ENCODE measurements at regions not wholly inside any gene's neighbourhood (a gene's known extent, or its start where the extent isn't known, plus 50 kb on each side); places are given as distances from the start of the nearest gene placed in this dataset.

DNA sequence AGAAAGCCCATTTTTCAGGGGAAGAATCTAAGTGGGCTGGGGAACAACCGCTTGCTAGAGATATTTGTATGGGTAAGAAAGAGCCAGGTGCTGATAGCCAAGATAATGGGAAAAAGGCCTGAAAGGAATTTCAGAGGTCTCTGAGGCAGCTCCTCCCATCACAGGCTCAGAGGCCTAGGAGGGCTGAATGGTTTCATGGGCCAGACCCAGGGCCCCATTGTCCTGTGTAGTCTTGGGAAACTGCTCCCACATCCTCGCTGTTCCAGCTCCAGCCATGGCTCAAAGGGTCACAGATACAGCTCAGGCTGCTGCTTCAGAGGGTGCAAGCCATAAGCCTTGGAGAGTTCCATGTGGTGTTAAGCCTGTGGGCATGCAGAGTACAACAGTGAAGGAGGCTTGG lies 73.2 kb upstream of the ARHGAP20 start:
- no peak for TF ChIP-seq ZNF140 (tag by site-specific recombination; IDR thresholded peaks at IDR 0.05)
- TF ChIP-seq, protein P1, sequence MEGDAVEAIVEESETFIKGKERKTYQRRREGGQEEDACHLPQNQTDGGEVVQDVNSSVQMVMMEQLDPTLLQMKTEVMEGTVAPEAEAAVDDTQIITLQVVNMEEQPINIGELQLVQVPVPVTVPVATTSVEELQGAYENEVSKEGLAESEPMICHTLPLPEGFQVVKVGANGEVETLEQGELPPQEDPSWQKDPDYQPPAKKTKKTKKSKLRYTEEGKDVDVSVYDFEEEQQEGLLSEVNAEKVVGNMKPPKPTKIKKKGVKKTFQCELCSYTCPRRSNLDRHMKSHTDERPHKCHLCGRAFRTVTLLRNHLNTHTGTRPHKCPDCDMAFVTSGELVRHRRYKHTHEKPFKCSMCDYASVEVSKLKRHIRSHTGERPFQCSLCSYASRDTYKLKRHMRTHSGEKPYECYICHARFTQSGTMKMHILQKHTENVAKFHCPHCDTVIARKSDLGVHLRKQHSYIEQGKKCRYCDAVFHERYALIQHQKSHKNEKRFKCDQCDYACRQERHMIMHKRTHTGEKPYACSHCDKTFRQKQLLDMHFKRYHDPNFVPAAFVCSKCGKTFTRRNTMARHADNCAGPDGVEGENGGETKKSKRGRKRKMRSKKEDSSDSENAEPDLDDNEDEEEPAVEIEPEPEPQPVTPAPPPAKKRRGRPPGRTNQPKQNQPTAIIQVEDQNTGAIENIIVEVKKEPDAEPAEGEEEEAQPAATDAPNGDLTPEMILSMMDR (tag by site-specific recombination; IDR thresholded peaks at IDR 0.05): no peak
- no peak for TF ChIP-seq ZNF398 (tag by site-specific recombination; IDR thresholded peaks at IDR 0.05)
- TF ChIP-seq REST (tag by site-specific recombination; IDR thresholded peaks at IDR 0.05): no peak
- no peak for TF ChIP-seq ZNF211 (tag by site-specific recombination; IDR thresholded peaks at IDR 0.05; ENCODE audit: low read depth)
- no peak for TF ChIP-seq ZNF394 (tag by site-specific recombination; IDR thresholded peaks at IDR 0.05; ENCODE audit: borderline replicate concordance)
- TF ChIP-seq ZNF248 (tag by site-specific recombination; IDR thresholded peaks at IDR 0.05): no peak
- TF ChIP-seq ZNF658 (tag by site-specific recombination; IDR thresholded peaks at IDR 0.05): no peak
- TF ChIP-seq YY2 (tag by site-specific recombination; IDR thresholded peaks at IDR 0.05): no peak
